ENCODE measurements at regions not wholly inside any gene's neighbourhood (a gene's known extent, or its start where the extent isn't known, plus 50 kb on each side); places are given as distances from the start of the nearest gene placed in this dataset.

GRCh38 chr13:97116754-97117153, 105.4 kb upstream of the MBNL2 start:
- Histone ChIP-seq H3K4me3 (ENCODE audit: control extremely low read depth in 1 of 5, extremely low read depth in 1 of 5, insufficient read depth in 1 of 5, low read depth in 2 of 5, low read length in 4 of 5) (no peak overlapping the region), H3K36me3 (replicated peaks in 1 of 2; ENCODE audit: control extremely low read depth in 1 of 2, control insufficient read depth in 1 of 2, extremely low read depth in 1 of 2, insufficient read depth in 2 of 2, low read length in 1 of 2) (no peaks in the 10 kb centered on the region), H3K4me1 (ENCODE audit: control insufficient read depth in 2 of 2, insufficient read depth in 2 of 2, low read length in 2 of 2) (no peaks in the 10 kb centered on the region), H4K20me1 (ENCODE audit: control insufficient read depth, insufficient read depth, low read length, poor library complexity, severe bottlenecking) (no peaks in the 10 kb centered on the region), H3K9ac (ENCODE audit: low read length) (no peak overlapping the region), H2AFZ (ENCODE audit: insufficient read depth, low read depth, low read length, poor library complexity, severe bottlenecking) (no peak overlapping the region), H3K27me3 (replicated peaks in 1 of 4; ENCODE audit: control extremely low read depth in 1 of 4, control insufficient read depth in 3 of 4, insufficient read depth in 4 of 4, low read length in 3 of 4) (peaks cover 0 to 4% (median 1%) of the 10 kb centered on the region in 4 experiments), H3K9me3 (ENCODE audit: control extremely low read depth in 1 of 3, control insufficient read depth in 2 of 3, insufficient read depth in 1 of 3, low read length in 2 of 3) (no peaks in the 10 kb centered on the region), H3K27ac (ENCODE audit: low read length in 2 of 2) (no peak overlapping the region), H3K4me2 (replicated peaks; ENCODE audit: low read depth, low read length, poor library complexity, severe bottlenecking) (no peak overlapping the region), H3K79me2 (ENCODE audit: control insufficient read depth, insufficient read depth, low read length) (no peaks in the 10 kb centered on the region)
- no peak for ATAC-seq (ENCODE audit: low read depth)
- Mint-ChIP-seq H3K4me3 (no peak overlapping the region), H3K27ac (no peak overlapping the region), H3K27me3 (peaks cover 27% of the 10 kb centered on the region), H3K9me3 (ENCODE audit: insufficient read depth) (no peaks in the 10 kb centered on the region), H3K4me1 (no peaks in the 10 kb centered on the region)
- CTCF ChIA-PET, result interaction anchor here (0.8 to 1.6 kb wide), 2 partner anchors 8 to 226 kb away, joined by 3 to 7 read pairs; no protein-coding TSS in a partner anchor
- DNase-seq, result no peak
- POLR2A ChIA-PET, result no interaction called here
- intact Hi-C loops (cut with micrococcal nuclease), result no loop called here
- 60% methylated on average over 1 of the region's 1 CpG for WGBS (ENCODE audit: insufficient coverage)
- no peak for TF ChIP-seq CTCF (IDR thresholded peaks at IDR 0.05)
- no peak for TF ChIP-seq EZH2 (IDR thresholded peaks at IDR 0.05; ENCODE audit: borderline replicate concordance, insufficient read depth, low read depth, low read length, poor library complexity, severe bottlenecking)

- no peak overlapping the region for H2AFZ ChIP-seq (ENCODE audit: insufficient read depth, low read depth, low read length, poor library complexity, severe bottlenecking)
- H3K4me2 ChIP-seq (replicated peaks; ENCODE audit: low read depth, low read length, poor library complexity, severe bottlenecking), result no peak overlapping the region
- POLR2A ChIA-PET, result no interaction called here
- H4K20me1 ChIP-seq (ENCODE audit: control insufficient read depth, insufficient read depth, low read length, poor library complexity, severe bottlenecking), result no peaks in the 10 kb centered on the region
- Mint-ChIP-seq H3K27me3 (peaks cover 29% of the 10 kb centered on the region), H3K4me3 (no peak overlapping the region), H3K9me3 (ENCODE audit: insufficient read depth) (no peaks in the 10 kb centered on the region), H3K4me1 (no peaks in the 10 kb centered on the region), H3K27ac (no peak overlapping the region)
- H3K27me3 ChIP-seq (replicated peaks in 1 of 4; ENCODE audit: control extremely low read depth in 1 of 4, control insufficient read depth in 3 of 4, insufficient read depth in 4 of 4, low read length in 3 of 4), result peaks cover 0 to 4% (median 1%) of the 10 kb centered on the region in 4 experiments
- no peak for DNase-seq
- no peaks in the 10 kb centered on the region for H3K9me3 ChIP-seq (ENCODE audit: control extremely low read depth in 1 of 3, control insufficient read depth in 2 of 3, insufficient read depth in 1 of 3, low read length in 2 of 3)
- H3K4me3 ChIP-seq (ENCODE audit: control extremely low read depth in 1 of 5, extremely low read depth in 1 of 5, insufficient read depth in 1 of 5, low read depth in 2 of 5, low read length in 4 of 5), result no peak overlapping the region
- no peaks in the 10 kb centered on the region for H3K79me2 ChIP-seq (ENCODE audit: control insufficient read depth, insufficient read depth, low read length)
- TF ChIP-seq CTCF (IDR thresholded peaks at IDR 0.05) (no peak), EZH2 (IDR thresholded peaks at IDR 0.05; ENCODE audit: borderline replicate concordance, insufficient read depth, low read depth, low read length, poor library complexity, severe bottlenecking) (no peak)
- intact Hi-C loops (cut with micrococcal nuclease), result no loop called here
- ATAC-seq (ENCODE audit: low read depth), result no peak
- no peak overlapping the region for H3K27ac ChIP-seq (ENCODE audit: low read length in 2 of 2)
- CTCF ChIA-PET, result interaction anchor here (1.6 kb wide), 1 partner anchor 8 kb away, joined by 7 read pairs; no protein-coding TSS in a partner anchor
- WGBS (ENCODE audit: insufficient coverage), result 93% methylated on average over 5 of the region's 5 CpGs
- H3K4me1 ChIP-seq (ENCODE audit: control insufficient read depth in 2 of 2, insufficient read depth in 2 of 2, low read length in 2 of 2), result no peaks in the 10 kb centered on the region
- no peaks in the 10 kb centered on the region for H3K36me3 ChIP-seq (replicated peaks in 1 of 2; ENCODE audit: control extremely low read depth in 1 of 2, control insufficient read depth in 1 of 2, extremely low read depth in 1 of 2, insufficient read depth in 2 of 2, low read length in 1 of 2)
- H3K9ac ChIP-seq (ENCODE audit: low read length), result no peak overlapping the region
Measured at GRCh38 chr13:97117388-97117910, 104.7 kb upstream of the MBNL2 start.

Measured in B cell (primary cell).